Body of pancreas (tissue), 4 donors: ENCODE measurements at regions not wholly inside any gene's neighbourhood (a gene's known extent, or its start where the extent isn't known, plus 50 kb on each side); places are given as distances from the start of the nearest gene placed in this dataset.

Experiments used
- ATAC-seq: fragments of 150-250 bp; one replicate; pipeline ENCODE4 v1.9.1; 2016
- DNase-seq, 4 donors: peaks; one replicate each; pipeline ENCODE4 v3.0.0-alpha.2; 2019
- H3K27ac ChIP-seq, 4 donors: fragments of 200-600 bp; sonication (generic); 1 replicate in 3 of 4; 2 replicates in 1 of 4; pipeline versions ENCODE4 v1.5.1 to v1.6.1; 2016 to 2019; ENCODE audit warnings: mild to moderate bottlenecking in 1 of 4, mixed read lengths in 1 of 4, moderate library complexity in 1 of 4
- H3K27me3 ChIP-seq, 2 donors: fragments of 200-600 bp; sonication (generic); one replicate each; pipeline ENCODE4 v1.6.0; 2016; ENCODE audit warnings: mild to moderate bottlenecking in 1 of 2
- H3K36me3 ChIP-seq, 2 donors: fragments of 200-600 bp; sonication (generic); replicated peaks in 1 of 2; 2 replicates each; pipeline ENCODE4 v1.5.1; 2016; ENCODE audit warnings: low read depth in 2 of 2; ENCODE audit not compliant: insufficient read depth in 1 of 2
- H3K4me1 ChIP-seq: fragments of 200-600 bp; sonication (generic); one replicate; pipeline ENCODE4 v1.6.0; 2016
- H3K4me3 ChIP-seq, 2 donors: fragments of 200-600 bp; sonication (generic); 1 replicate in 1 of 2; 2 replicates in 1 of 2; pipeline ENCODE4 v1.5.1; 2016 to 2019
- H3K9me3 ChIP-seq, 3 donors: fragments of 200-600 bp; sonication (generic); 1 replicate in 2 of 3; 2 replicates in 1 of 3; pipeline ENCODE4 v1.5.1; 2016
- CTCF ChIP-seq, 7 experiments: fragments of 450-650 bp in 4 of 7; fragments of 200-600 bp in 3 of 7; sonication (generic) in 3 of 7; IDR thresholded peaks; one replicate each; pipeline ENCODE4 v1.5.1; 2016 to 2019; ENCODE audit warnings: antibody characterized with exemption in 7 of 7
- POLR2A ChIP-seq, 3 donors: fragments of 450-650 bp; IDR thresholded peaks; one replicate each; pipeline ENCODE4 v1.6.1; 2016; ENCODE audit warnings: antibody characterized with exemption in 3 of 3, mild to moderate bottlenecking in 2 of 3
- WGBS, 2 donors: methylation state at CpG; one replicate each; pipeline ENCODE4 v1.1.5; 2017; 5-methylcytosine and 5-hydroxymethylcytosine counted together
- intact Hi-C: fragments of 100-400 bp; cut with DNase I; formaldehyde crosslinking; loops from one replicate; pipeline ENCODE4 v1.15.1; 2023

- no peaks in the 10 kb centered on the region for H3K9me3 ChIP-seq
- no peaks in the 10 kb centered on the region for H3K36me3 ChIP-seq
- no peaks in the 10 kb centered on the region for H3K4me1 ChIP-seq
- no peak for TF ChIP-seq POLR2A (IDR thresholded peaks at IDR 0.05)
- no peak for TF ChIP-seq CTCF (IDR thresholded peaks at IDR 0.05)
- no peak for DNase-seq
- 74 to 77% methylated on average over 3 of the region's 3 CpGs for WGBS, 2 donors
- no peak overlapping the region for H3K4me3 ChIP-seq
- no peaks in the 10 kb centered on the region for H3K27me3 ChIP-seq
- H3K27ac ChIP-seq: no peak overlapping the region
- intact Hi-C loops: no loop called here
- no peak for ATAC-seq
These were observed 77.6 kb downstream of the TPBG start for GRCh38 chr6:82441047-82441855.

DNA sequence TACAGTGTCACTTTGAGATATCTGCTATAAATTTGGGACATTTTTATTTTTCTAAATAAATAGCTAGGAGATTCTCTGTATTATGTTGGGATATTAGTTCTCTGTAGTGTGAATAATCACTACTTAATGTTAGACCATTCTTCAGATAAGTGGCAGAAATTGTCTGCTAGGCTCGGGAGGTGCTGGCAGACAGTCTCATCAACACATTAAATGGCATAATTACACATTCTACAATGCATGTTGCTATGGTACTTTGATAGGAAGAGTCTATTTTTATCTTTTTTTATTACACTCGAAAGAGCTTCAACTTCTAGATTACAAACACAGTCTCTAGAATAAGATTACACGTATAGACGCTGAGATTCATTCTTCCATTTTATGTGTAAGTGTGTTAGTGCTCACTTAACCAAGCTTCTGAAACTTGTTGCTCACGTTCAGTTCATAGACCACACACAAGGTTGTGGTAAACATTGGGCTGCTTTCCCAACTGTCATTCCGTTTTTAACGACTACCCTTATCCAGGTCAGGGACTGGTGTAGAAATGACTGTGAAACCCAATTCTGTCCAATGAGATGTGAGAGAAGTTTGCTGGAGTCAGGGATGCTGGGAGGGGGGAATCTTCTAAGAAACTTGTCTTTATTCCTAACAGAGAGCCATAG, 78.6 kb downstream of the TPBG start:
- 56 to 62% methylated on average over 7 of the region's 7 CpGs for WGBS, 2 donors
- TF ChIP-seq CTCF (IDR thresholded peaks at IDR 0.05) (no peak), POLR2A (IDR thresholded peaks at IDR 0.05) (no peak)
- Histone ChIP-seq H3K36me3 (no peaks in the 10 kb centered on the region), H3K4me1 (no peaks in the 10 kb centered on the region), H3K4me3 (no peak overlapping the region), H3K27me3 (no peaks in the 10 kb centered on the region), H3K27ac (no peak overlapping the region), H3K9me3 (no peaks in the 10 kb centered on the region)
- no peak for ATAC-seq
- intact Hi-C loops: no loop called here
- DNase-seq: no peak

DNA sequence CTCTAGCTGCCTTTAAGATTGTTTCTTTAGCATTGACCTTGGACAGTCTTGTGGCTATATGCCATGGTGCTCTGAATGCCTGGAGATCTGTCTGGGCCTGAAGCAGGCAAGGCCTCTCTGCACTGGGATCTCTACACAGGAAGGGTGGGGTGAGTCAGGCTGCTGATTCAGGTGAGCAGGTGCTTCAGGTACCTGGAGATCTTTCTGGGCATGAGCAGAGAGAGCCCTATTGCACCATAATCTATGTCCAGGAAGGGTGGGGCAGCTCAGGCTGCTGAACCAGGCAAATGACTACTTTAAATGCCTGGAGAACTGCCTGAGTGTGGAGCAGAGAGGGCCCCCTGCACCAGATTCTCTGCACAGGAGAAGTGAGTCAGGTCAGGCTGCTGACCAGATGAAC, 94.5 kb downstream of the TPBG start:
- Histone ChIP-seq H3K36me3 (no peaks in the 10 kb centered on the region), H3K9me3 (peaks cover 0 to 9% (median 0%) of the 10 kb centered on the region in 3 donors), H3K27ac (no peak overlapping the region), H3K4me3 (no peak overlapping the region), H3K4me1 (no peaks in the 10 kb centered on the region), H3K27me3 (no peaks in the 10 kb centered on the region)
- DNase-seq (no peak), ATAC-seq (no peak)
- intact Hi-C loops: no loop called here
- no peak for TF ChIP-seq POLR2A (IDR thresholded peaks at IDR 0.05)
- TF ChIP-seq CTCF (IDR thresholded peaks at IDR 0.05): no peak

- H3K27ac ChIP-seq: no peak overlapping the region
- no peaks in the 10 kb centered on the region for H3K36me3 ChIP-seq
- ATAC-seq (no peak), DNase-seq (no peak)
- TF ChIP-seq POLR2A (IDR thresholded peaks at IDR 0.05) (no peak), CTCF (IDR thresholded peaks at IDR 0.05) (no peak)
- H3K4me3 ChIP-seq: no peak overlapping the region
- whole genome bisulfite sequencing, 2 donors: 46 to 58% methylated on average over 1 to 2 of the region's 2 CpGs
- no peaks in the 10 kb centered on the region for H3K4me1 ChIP-seq
- H3K27me3 ChIP-seq: no peaks in the 10 kb centered on the region
- intact Hi-C loops: no loop called here
- H3K9me3 ChIP-seq: peaks cover 0 to 9% (median 0%) of the 10 kb centered on the region in 3 donors
These were observed 95.1 kb downstream of the TPBG start for GRCh38 chr6:82458705-82459104.
